ENCODE measurements at regions not wholly inside any gene's neighbourhood (a gene's known extent, or its start where the extent isn't known, plus 50 kb on each side); places are given as distances from the start of the nearest gene placed in this dataset.

DNA sequence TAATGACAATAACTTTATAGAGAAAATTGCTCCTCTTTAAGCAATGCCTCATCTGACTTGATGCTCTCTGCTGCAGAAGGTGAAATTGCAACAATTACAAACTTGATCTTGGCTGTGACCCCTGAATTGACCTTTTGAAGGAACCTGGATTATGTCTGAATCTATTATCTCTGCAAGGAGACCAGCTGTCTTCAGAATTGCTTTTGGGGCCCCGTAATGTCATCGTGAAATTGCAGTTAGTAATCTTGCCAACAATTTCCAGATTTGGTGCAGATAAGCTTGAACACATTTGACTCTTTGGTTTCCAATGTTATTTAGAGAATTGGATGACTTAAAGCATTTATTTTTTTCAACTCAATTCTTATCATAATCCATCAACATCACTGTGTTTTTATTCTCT lies 520.6 kb downstream of the CCSER2 start:
- TF ChIP-seq, protein P1, sequence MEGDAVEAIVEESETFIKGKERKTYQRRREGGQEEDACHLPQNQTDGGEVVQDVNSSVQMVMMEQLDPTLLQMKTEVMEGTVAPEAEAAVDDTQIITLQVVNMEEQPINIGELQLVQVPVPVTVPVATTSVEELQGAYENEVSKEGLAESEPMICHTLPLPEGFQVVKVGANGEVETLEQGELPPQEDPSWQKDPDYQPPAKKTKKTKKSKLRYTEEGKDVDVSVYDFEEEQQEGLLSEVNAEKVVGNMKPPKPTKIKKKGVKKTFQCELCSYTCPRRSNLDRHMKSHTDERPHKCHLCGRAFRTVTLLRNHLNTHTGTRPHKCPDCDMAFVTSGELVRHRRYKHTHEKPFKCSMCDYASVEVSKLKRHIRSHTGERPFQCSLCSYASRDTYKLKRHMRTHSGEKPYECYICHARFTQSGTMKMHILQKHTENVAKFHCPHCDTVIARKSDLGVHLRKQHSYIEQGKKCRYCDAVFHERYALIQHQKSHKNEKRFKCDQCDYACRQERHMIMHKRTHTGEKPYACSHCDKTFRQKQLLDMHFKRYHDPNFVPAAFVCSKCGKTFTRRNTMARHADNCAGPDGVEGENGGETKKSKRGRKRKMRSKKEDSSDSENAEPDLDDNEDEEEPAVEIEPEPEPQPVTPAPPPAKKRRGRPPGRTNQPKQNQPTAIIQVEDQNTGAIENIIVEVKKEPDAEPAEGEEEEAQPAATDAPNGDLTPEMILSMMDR (IDR thresholded peaks at IDR 0.05) = no peak

DNA sequence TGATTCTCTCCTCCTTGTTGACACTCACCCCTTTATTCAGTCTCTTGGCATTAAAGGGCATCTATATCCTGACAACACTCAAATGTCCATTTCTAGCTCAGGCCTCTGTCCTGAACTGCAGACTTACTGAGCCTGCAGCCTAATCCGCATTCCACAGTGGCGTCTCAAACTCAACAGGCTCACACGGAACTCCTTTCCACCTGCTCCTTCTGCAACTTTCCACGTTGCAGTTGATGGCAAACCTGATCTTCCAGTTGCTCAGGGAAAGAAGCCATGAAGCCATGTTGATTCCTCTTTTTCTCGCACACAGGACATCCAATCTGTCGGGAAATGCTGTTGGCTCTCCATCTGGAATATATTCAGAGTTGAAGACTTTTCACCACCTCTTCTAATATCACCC lies 522.4 kb downstream of the CCSER2 start:
- TF ChIP-seq, protein P1 (IDR thresholded peaks at IDR 0.05) = no peak

DNA sequence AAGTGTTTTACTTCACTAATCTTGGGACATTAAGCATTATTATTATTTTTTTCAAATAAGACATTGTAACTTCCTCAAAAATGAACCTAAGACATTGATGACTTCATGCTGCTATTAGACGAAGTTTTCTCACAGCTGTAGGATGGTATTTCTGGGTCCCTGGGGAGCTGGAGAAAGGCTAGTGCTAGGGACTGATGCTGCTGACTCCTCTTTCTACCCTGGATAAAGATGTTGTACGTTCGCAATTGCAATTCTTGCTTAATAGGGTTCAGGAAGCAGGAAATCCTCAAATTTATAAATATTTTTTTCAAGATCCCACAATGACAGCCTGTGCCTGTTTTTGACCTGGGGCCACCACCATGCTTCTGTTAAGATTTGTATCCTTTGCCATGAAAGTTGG lies 526.0 kb downstream of the CCSER2 start:
- TF ChIP-seq, protein P1 (IDR thresholded peaks at IDR 0.05) = no peak

- TF ChIP-seq, protein P1 (IDR thresholded peaks at IDR 0.05) = no peak
Observed at GRCh38 chr10:84860855-84861254, 532.5 kb downstream of the CCSER2 start.

DNA sequence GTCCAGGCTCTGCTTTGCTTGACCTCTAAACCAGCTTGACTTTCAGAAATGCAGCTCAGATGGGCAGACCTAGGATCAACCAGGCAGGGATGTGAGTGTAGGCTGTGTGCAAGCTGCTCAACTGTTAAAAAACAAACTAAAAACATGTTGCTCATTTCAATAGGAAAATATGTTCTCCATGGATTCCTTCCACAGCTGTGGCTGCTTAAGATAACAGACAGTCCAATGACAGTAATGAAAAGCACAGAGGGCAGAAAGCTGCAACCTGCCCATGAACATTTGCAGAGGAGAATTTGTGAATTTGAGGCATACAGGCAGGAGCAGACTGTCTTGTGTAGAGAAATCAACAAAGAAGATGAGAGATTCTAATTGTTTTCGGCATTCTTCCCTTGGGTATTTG lies 534.2 kb downstream of the CCSER2 start:
- TF ChIP-seq, protein P1 (IDR thresholded peaks at IDR 0.05) = no peak

DNA sequence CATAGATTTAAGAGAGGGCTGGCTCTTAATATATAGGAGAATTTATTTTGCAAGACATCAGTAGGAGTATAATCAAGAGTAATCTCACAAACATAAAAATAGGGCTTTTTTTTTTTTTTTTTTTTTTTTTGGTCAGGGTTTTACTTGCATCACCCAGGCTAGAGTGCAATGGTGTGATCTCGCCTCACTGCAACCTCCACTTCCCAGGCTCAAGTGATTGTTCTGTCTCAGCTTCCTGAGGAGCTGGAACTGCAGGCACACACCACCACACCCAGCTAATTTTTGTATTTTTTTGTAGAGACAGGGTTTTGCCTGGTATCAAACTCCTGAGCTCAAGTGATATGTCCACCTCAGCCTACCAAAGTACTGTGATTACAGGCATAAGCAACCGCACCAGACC lies 535.3 kb downstream of the CCSER2 start:
- TF ChIP-seq, protein P1 (IDR thresholded peaks at IDR 0.05) = no peak

DNA sequence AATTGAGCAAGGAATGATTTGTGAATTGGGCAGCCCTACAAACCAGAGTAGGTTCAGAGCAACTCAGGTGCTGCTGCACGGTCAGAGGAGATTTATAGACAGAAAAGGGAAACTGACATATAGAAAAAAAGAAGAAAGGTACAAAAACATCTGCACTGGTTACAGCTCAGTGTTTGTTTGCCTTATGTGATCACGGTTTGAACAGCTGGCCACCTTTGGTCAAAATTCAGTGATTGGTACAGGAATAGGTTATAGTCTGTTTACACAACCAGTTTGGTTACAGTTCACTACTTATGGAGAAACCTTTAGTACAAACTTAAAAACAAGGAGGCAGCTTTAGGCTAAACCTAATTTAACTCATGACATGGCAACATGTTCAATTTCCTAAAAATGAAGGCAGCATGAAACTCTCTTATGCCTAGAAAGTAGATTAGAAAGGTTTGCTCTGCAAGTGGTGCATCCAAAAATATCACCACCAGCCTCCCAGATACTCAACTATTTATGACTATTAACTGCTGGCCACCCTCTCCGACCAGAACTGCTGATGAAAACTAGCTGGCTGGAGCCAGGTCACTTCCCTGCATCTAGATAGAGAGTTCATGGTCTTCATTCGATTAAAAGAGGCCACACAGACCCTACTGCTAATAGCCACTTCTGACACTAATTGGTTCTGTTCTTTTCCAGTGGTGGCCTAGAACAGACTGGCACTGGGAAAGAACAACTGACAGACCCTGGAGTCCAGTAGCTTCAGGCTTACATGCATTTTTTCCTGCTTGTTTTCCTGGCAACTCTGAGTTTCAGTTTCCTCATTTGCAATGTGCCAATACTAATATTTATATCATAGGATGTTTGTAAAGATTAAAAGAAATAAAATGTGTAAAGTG lies 548.0 kb downstream of the CCSER2 start:
- TF ChIP-seq, protein P1 (IDR thresholded peaks at IDR 0.05) = no peak

Data from LNCAP (cell line).